ENCODE measurements at regions not wholly inside any gene's neighbourhood (a gene's known extent, or its start where the extent isn't known, plus 50 kb on each side); places are given as distances from the start of the nearest gene placed in this dataset.

GRCh38 chr2:126512026-126512425, 143.9 kb upstream of the GYPC start:
- TF ChIP-seq CTCF (conservative IDR thresholded peaks at IDR 0.05; ENCODE audit: low read depth, low read length) (no peak), EZH2 (IDR thresholded peaks at IDR 0.05; ENCODE audit: borderline replicate concordance, low read depth, low read length, poor library complexity, severe bottlenecking) (no peak)
